ENCODE measurements at regions not wholly inside any gene's neighbourhood (a gene's known extent, or its start where the extent isn't known, plus 50 kb on each side); places are given as distances from the start of the nearest gene placed in this dataset.

- Histone ChIP-seq H3K4me3 (ENCODE audit: low read depth, low read length, poor library complexity, severe bottlenecking) (no peak overlapping the region), H3K9me3 (ENCODE audit: low read depth, low read length, poor library complexity, severe bottlenecking) (no peaks in the 10 kb centered on the region), H3K27ac (ENCODE audit: low read depth, low read length, poor library complexity, severe bottlenecking) (no peak overlapping the region), H3K4me1 (ENCODE audit: insufficient read depth, low read length, poor library complexity, severe bottlenecking) (no peaks in the 10 kb centered on the region), H3K27me3 (replicated peaks; ENCODE audit: insufficient read depth, low read depth, low read length, poor library complexity) (no peaks in the 10 kb centered on the region), H3K36me3 (ENCODE audit: insufficient read depth, low read length, poor library complexity, severe bottlenecking) (no peaks in the 10 kb centered on the region)
- ChIA-PET POLR2A (ENCODE audit: low non-redundant PET) (no interaction called here), CTCF (no interaction called here)
- TF ChIP-seq CTCF (conservative IDR thresholded peaks at IDR 0.05; ENCODE audit: low read depth, low read length) (no peak), EZH2 (IDR thresholded peaks at IDR 0.05; ENCODE audit: borderline replicate concordance, low read depth, low read length, poor library complexity, severe bottlenecking) (no peak)
- BruUV-seq (replicated peaks), result no TSS peak
- no peak for DNase-seq (ENCODE audit: low spot score)
- intact Hi-C loops (cut with micrococcal nuclease; ENCODE audit: unreplicated experiment), result no loop called here
Measured at GRCh38 chr3:59335338-59335737, 285.5 kb upstream of the CFAP20DC start.

- H3K36me3 ChIP-seq (ENCODE audit: insufficient read depth, low read length, poor library complexity, severe bottlenecking), result no peaks in the 10 kb centered on the region
- intact Hi-C loops (cut with micrococcal nuclease; ENCODE audit: unreplicated experiment), result no loop called here
- no peak overlapping the region for H3K4me3 ChIP-seq (ENCODE audit: low read depth, low read length, poor library complexity, severe bottlenecking)
- TF ChIP-seq EZH2 (IDR thresholded peaks at IDR 0.05; ENCODE audit: borderline replicate concordance, low read depth, low read length, poor library complexity, severe bottlenecking) (no peak), CTCF (conservative IDR thresholded peaks at IDR 0.05; ENCODE audit: low read depth, low read length) (no peak)
- no peak overlapping the region for H3K27ac ChIP-seq (ENCODE audit: low read depth, low read length, poor library complexity, severe bottlenecking)
- no peak for DNase-seq (ENCODE audit: low spot score)
- H3K27me3 ChIP-seq (replicated peaks; ENCODE audit: insufficient read depth, low read depth, low read length, poor library complexity), result no peaks in the 10 kb centered on the region
- CTCF ChIA-PET, result no interaction called here
- H3K4me1 ChIP-seq (ENCODE audit: insufficient read depth, low read length, poor library complexity, severe bottlenecking), result no peaks in the 10 kb centered on the region
- POLR2A ChIA-PET (ENCODE audit: low non-redundant PET), result no interaction called here
- no peaks in the 10 kb centered on the region for H3K9me3 ChIP-seq (ENCODE audit: low read depth, low read length, poor library complexity, severe bottlenecking)
- no TSS peak for BruUV-seq (replicated peaks)
Measured at GRCh38 chr3:59334585-59334984, 284.8 kb upstream of the CFAP20DC start.

- ChIA-PET CTCF (no interaction called here), POLR2A (ENCODE audit: low non-redundant PET) (interaction anchor here (0.6 kb wide), 1 partner anchor 988 kb away, joined by 3 read pairs; no protein-coding TSS in a partner anchor)
- Histone ChIP-seq H3K4me3 (ENCODE audit: low read depth, low read length, poor library complexity, severe bottlenecking) (no peak overlapping the region), H3K9me3 (ENCODE audit: low read depth, low read length, poor library complexity, severe bottlenecking) (no peaks in the 10 kb centered on the region), H3K27ac (ENCODE audit: low read depth, low read length, poor library complexity, severe bottlenecking) (no peak overlapping the region), H3K4me1 (ENCODE audit: insufficient read depth, low read length, poor library complexity, severe bottlenecking) (no peaks in the 10 kb centered on the region), H3K36me3 (ENCODE audit: insufficient read depth, low read length, poor library complexity, severe bottlenecking) (no peaks in the 10 kb centered on the region), H3K27me3 (replicated peaks; ENCODE audit: insufficient read depth, low read depth, low read length, poor library complexity) (no peaks in the 10 kb centered on the region)
- intact Hi-C loops (cut with micrococcal nuclease; ENCODE audit: unreplicated experiment), result no loop called here
- TF ChIP-seq CTCF (conservative IDR thresholded peaks at IDR 0.05; ENCODE audit: low read depth, low read length) (no peak), EZH2 (IDR thresholded peaks at IDR 0.05; ENCODE audit: borderline replicate concordance, low read depth, low read length, poor library complexity, severe bottlenecking) (no peak)
- BruUV-seq (replicated peaks), result no TSS peak
- peak; percentile 21 for DNase-seq (ENCODE audit: low spot score)
Measured at GRCh38 chr3:59327376-59327808, 277.6 kb upstream of the CFAP20DC start.
